Amniotic stem cell (primary cell): ENCODE measurements at regions not wholly inside any gene's neighbourhood (a gene's known extent, or its start where the extent isn't known, plus 50 kb on each side); places are given as distances from the start of the nearest gene placed in this dataset.
"Not testable (repeated sequence)": the region's sequence is repeated elsewhere in the genome, so short reads cannot be mapped to it uniquely, and the experiment has no call there.

Experiments used
- DNase-seq: peaks from one replicate; lab custom pipeline; 2025; lab: John Stamatoyannopoulos, UW

DNA sequence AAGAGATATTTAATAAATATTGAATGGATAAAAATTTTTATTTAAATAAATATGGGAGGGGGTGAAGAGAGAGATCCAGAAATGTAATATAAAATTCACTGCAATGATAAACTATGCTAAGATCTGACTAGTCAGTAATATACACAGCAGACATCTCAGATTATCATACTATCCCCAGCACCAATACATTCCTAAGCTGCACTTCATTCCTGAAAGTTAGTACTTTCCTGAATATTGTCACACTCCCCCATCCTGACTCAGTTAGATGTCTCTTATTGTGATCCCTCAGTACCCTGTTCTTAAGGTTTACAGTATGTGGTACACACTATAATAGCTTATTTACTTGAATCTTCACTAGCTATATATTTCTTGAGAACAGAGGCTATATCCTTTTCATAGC lies 88.3 kb upstream of the KCNQ5 start:
- DNase-seq = no peak

DNA sequence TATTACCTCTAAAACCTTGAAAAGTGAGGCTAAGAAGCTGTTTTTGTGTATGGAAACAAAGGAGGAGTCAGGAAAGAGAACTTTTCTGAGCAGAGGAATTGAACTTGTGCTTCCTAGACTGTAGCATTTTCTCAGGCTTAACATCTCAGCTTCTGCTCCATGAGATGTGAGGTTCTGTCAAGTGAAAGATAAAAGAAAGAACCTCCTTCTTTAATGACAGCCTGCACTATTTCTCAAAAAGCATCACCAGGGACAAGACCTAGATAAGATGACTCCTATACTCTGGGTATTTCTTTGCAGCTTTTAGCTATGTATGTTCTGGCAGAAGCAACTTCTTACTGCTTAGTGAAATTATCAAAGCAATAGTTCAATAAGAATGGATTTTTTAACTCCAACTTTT lies 87.6 kb upstream of the KCNQ5 start:
- no peak for DNase-seq

DNA sequence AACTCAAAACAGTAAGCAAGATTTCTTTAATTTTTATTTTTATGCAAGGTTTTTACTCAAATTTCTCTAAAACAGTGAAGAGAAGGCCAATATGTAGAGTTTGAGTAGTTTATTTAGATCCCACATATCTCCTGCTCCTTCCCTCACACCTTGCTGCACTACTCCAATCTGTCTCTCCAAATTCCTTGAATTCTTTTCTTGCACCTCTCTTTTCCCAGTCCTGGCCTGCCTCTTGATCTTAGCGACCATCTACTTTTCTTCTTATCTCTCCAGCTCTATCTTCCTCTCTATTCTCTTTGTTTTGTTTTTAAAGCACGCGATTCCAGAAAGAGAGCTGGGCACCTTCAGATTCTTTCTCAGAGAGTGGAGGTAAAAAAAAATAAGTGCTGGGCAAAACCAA lies 86.7 kb upstream of the KCNQ5 start:
- DNase-seq = no peak

DNA sequence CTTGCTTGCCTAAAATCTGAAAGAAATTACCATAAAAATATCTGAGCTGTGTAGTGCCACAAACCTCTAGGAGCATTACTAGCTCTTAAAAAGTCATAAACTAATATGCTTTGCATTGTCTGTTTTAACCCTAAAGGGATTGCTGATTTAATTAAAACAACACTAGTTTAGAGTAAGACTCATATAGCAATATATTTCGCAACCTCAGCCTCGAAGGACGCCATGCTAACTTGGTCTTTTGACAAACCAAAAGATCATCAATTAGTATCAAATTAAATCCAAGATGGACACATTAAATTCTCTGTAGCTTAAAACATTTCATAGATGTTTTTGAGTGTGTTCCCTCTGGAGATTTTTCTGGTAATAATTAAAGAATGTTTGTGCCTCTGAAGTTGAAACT lies 74.8 kb upstream of the KCNQ5 start:
- no peak for DNase-seq

DNA sequence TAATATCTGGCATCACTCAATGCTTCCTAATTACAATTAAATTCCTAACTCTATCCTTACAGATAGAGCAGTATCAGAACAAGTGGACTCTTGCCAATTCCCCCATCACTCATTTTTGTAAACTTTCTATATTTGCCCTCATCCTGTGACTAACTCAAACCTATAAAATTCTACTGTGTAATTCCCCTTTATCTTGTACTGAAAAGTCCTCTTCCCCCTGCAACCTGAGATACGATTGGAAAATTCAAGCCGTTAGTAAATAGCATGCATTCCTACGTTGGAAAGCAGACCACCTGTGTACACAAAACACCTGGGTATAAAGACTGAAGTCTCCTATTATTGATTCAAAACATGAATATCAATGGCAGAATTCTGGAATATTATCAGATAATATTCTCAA lies 70.4 kb upstream of the KCNQ5 start:
- DNase-seq = no peak

DNA sequence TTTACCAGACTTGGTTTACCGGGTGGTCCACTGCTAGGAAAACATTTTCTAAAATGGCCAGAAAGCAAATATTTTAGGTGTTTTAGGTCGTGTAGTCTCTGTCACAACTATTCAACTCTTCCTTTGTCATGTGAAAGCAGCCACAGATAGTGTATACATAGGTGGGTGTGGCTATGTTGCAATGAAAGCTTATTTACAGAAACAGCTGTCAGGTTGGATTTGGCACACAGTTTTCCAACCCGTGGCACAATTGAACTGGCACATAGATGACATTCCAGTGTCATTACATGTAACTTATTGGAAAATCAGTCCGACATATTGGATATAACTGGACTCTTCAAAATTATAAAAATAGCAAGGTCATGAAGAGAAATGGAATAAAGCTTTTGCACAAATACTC lies 68.9 kb upstream of the KCNQ5 start:
- no peak for DNase-seq

DNA sequence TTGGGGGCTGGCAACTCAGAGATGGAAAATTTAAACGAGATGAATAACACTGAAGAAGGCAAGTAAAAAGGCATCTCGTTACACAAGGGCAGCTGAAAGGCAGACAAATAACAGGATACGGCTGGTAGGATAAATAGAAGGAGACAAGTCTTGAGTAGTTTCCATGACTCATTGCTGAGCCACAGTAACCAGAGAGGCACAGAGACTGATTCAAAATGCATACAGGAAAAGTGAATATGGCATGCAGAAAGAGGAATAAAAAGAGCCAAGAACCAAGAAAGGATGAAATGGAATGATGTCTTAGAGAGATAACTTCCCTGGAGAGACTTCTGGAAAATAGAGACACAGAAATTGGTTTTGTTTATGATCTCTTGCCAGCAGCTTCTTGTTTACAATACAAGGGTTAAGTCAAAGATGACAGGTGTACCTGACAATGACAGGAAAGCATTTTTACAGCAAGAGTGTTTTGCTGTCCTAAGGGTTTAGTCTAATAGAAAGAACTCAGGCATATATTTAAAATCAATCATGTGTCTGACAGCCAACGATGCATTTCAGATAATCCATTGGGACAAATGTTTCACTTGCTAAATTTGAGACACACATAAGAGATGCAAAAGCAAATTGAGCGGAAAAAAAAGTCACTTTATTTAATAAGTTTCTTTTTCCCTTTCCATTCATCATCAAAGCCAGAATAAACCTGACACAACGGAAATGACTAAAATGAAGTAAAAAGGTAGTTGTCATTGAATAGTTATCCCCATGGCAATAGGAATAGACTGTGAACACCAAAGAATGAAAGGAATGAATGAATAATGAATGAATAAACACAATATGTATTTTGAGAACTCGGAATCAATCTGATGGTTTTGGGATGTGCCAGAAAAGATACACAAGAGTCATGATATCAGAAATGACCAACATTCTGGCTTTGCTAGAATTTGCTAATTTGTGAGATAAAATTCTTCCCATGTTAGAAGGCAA lies 68.0 kb upstream of the KCNQ5 start:
- DNase-seq = peak; percentile 71

DNA sequence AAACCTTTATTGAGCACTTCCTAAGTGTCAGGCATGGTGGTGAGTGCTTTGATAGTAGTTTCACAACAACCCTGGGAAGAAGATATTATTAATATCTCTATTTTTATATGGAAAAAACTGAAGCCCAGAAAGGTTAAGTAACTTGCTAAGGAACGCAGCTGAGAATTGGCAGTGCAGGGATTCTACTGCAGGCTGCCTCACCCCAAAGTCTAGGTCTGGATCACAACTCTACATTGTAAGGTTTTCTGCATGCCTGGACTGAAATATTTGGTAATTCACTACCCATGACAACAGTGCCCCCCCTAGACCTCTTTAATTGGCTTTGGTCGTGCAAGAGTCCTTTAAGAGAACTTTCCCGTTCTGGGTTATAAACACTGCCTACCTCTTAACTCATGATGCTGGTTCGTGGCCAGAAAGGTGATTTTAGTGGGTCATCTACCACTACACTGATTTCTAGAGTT lies 67.1 kb upstream of the KCNQ5 start:
- DNase-seq = no peak

DNA sequence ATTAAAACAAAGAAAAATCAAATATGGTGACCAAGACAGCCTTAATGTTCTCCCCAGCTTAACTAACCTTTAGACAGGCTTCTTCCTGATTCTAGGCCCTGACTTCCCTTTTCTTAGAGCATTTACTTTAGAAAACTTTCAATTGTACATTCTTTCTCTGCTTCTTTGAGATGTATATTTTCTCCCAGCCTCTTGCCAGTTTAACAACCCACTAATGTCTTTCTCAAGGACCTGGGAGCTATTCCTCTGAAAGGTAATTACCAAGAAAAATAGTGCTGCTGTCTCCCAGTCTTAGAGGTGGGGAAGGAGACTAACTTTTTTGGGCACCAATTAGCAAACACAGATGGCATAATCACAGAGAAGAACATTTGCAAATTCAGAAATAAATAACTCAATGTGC lies 62.8 kb upstream of the KCNQ5 start:
- no peak for DNase-seq

DNA sequence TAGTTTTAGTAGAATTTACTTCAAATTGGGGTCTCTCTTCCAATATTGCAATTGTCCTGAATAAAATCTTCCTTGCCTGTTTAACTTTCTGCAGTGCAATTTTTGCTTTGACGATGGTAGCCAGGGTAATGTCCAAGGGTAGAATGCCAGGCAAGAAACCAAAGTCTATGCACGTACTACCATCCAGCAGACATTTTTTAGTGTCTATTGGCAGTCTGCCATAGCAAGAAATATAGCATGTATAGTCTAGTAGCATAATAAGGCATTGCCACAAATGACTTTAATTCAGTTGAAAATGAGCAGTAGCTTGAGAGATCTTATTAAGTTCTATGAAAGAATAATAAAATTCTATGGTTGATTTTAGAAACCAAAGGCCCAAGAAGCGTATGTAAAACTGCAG lies 62.3 kb upstream of the KCNQ5 start:
- DNase-seq = no peak

DNA sequence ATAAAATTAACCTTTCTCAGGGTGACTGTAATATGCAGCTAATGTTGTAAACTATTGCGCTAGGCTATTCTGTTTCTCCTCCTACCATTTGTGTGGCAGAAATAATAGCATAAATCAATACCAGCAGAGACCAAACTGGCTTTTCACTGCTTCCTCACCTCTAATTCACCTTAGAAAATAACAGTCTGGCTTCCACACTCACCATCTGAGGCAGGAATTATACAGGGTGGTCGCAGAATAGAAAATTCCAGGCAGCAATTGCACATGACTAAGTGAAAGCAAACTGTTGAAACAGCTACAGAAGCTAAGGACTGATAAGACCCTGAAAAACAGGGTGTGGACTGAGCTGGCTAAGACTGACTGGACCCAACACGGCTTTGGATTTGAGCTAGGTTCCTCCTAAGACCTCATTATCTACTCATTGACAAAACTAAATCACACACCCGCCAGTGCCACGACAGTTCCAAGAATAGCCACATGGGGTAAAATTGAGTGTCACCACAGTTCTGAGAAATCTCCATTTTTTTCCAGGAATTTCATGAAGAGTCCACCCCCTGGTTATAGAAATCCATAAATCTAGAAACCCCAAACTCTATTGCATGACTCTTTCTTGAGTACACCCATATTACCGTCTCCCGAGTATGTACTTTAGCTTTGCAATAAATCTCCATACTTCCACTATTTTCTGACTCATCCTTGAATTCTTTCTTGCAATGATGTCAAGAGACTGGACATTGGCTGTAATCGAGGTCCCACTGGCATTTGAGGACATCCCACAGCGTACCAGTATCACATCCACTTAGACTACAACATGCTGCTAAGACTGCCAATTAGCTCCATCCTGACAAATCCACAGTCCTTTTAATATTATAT lies 60.9 kb upstream of the KCNQ5 start:
- no peak for DNase-seq

DNA sequence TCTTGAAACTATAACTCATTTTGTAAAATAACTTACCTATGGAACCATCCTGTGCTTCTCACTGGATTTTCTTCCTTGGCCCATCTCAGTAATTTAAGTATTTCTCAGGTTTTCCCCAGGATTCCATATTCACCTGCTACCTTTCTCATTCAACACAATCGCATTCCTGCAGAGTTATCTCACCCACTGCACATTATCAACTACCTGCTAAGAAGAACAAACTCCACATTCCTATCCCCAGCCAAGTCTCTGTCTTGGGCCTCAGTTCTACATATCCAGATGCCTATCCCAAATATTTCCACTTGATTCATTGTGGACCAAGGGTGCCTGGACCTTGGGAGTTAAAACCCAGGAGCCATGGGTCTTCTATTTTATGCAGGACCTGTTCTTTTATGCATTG lies 60.2 kb upstream of the KCNQ5 start:
- no peak for DNase-seq

DNA sequence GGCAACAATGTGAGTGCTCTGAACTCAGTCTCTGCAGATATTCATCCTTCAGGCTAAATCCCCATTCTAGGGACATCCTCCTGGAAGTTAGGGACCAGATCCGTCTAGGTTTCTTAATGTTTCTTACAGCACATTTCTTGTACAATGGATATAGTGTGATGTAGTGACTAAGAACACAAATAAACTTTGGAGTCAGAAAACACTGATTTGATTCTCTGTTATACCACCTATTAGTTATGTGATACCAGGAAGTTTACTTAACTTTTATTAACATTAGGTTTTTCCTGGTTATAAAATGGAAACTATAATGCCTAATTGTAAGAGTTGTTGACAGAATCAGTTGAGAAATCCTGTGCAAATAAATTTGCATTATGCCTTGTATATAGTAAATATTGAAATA lies 57.6 kb upstream of the KCNQ5 start:
- DNase-seq = no peak

DNA sequence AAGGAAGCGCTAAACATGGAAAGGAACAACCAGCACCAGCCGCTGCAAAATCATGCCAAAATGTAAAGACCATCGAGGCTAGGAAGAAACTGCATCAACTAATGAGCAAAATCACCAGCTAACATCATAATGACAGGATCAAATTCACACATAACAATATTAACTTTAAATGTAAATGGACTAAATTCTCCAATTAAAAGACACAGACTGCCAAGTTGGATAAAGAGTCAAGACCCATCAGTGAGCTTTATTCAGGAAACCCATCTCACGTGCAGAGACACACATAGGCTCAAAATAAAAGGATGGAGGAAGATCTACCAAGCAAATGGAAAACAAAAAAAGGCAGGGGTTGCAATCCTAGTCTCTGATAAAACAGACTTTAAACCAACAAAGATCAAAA lies 49.9 kb upstream of the KCNQ5 start:
- not testable (repeated sequence) for DNase-seq
